Panc1 (cell line): ENCODE measurements at regions not wholly inside any gene's neighbourhood (a gene's known extent, or its start where the extent isn't known, plus 50 kb on each side); places are given as distances from the start of the nearest gene placed in this dataset.

Experiments
- CTCF ChIP-seq: fragments of 450-650 bp; IDR thresholded peaks from 2 replicates; pipeline ENCODE4 v1.5.1; 2017; ENCODE audit warnings: mild to moderate bottlenecking
- POLR2AphosphoS5 ChIP-seq: IDR thresholded peaks from 2 replicates; pipeline ENCODE4 v1.6.1; 2012; ENCODE audit warnings: mild to moderate bottlenecking, low read depth, low read length, moderate library complexity
- REST ChIP-seq, 2 experiments: IDR thresholded peaks; 2 replicates each; pipeline ENCODE4 v1.6.1; 2011 to 2012; ENCODE audit warnings: low read depth in 2 of 2, control low read depth in 1 of 2, low read length in 1 of 2, mild to moderate bottlenecking in 1 of 2, moderate library complexity in 1 of 2; ENCODE audit not compliant: insufficient read depth in 1 of 2
- SIN3A ChIP-seq: IDR thresholded peaks from 2 replicates; pipeline ENCODE4 v1.6.1; 2012; ENCODE audit warnings: low read depth, mild to moderate bottlenecking, low read length, moderate library complexity, borderline replicate concordance; ENCODE audit not compliant: insufficient read depth

GRCh38 chr18:60245096-60245495, 127.5 kb downstream of the MC4R start:
- TF ChIP-seq CTCF (no peak), POLR2AphosphoS5 (no peak), SIN3A (no peak), REST (IDR thresholded peaks at IDR 0.05; ENCODE audit: insufficient read depth in 1 of 2, low read depth in 2 of 2, low read length in 1 of 2) (no peak)
